Mucosa of descending colon (tissue), 3 donors: ENCODE measurements at regions not wholly inside any gene's neighbourhood (a gene's known extent, or its start where the extent isn't known, plus 50 kb on each side); places are given as distances from the start of the nearest gene placed in this dataset.

Experiments
- ATAC-seq: fragments of 200-7000 bp; cut with Tn5 transposase; one replicate; pipeline ENCODE4 v1.9.1; 2020; ENCODE audit warnings: mild to moderate bottlenecking, moderate library complexity
- DNase-seq, 3 donors: peaks; one replicate each; pipeline ENCODE4 v3.0.0-alpha.2; 2020
- H3K36me3 ChIP-seq: fragments of 200-600 bp; one replicate; pipeline ENCODE4 v1.8.0; 2021; ENCODE audit warnings: low read depth, mild to moderate bottlenecking
- H3K4me1 ChIP-seq: fragments of 200-600 bp; one replicate; pipeline ENCODE4 v1.8.0; 2021; ENCODE audit warnings: low read depth, mild to moderate bottlenecking
- H3K4me3 ChIP-seq: fragments of 200-600 bp; one replicate; pipeline ENCODE4 v1.8.0; 2021; ENCODE audit warnings: mild to moderate bottlenecking
- H3K9me3 ChIP-seq: fragments of 200-600 bp; one replicate; pipeline ENCODE4 v1.8.0; 2021; ENCODE audit warnings: mild to moderate bottlenecking
- CTCF ChIP-seq: fragments of 200-600 bp; IDR thresholded peaks from one replicate; pipeline ENCODE4 v1.8.0; 2022; ENCODE audit warnings: antibody characterized with exemption, mild to moderate bottlenecking
- intact Hi-C, 2 donors: fragments of 100-400 bp; cut with DNase I in 1 of 2; cut with micrococcal nuclease in 1 of 2; formaldehyde crosslinking; loops; one replicate each; pipeline versions ENCODE4 v1.11.0 to v1.11.1; 2022; cut with DNase I, micrococcal nuclease
- donor health status: DM: no; HTN: no; CAD: no; lungs with moderate emphysema.
- donor health status: DM: no; HTN: no; CAD: no.
- donor health status: DM: no; HTN: yes; CAD: no.

GRCh38 chr4:138887341-138887740, 128.2 kb upstream of the NOCT start:
- intact Hi-C loops, result no loop called here

GRCh38 chr4:138879757-138880156, 135.8 kb upstream of the NOCT start:
- Histone ChIP-seq H3K36me3 (no peaks in the 10 kb centered on the region), H3K4me1 (no peaks in the 10 kb centered on the region), H3K4me3 (no peak overlapping the region), H3K9me3 (no peaks in the 10 kb centered on the region)
- intact Hi-C loops, result no loop called here
- no peak for DNase-seq
- TF ChIP-seq CTCF, result no peak
- no peak for ATAC-seq

More at GRCh38 chr4:138887341-138887740, 128.2 kb upstream of the NOCT start:
- Histone ChIP-seq H3K4me1 (no peaks in the 10 kb centered on the region), H3K36me3 (no peaks in the 10 kb centered on the region), H3K9me3 (no peaks in the 10 kb centered on the region), H3K4me3 (no peak overlapping the region)
- TF ChIP-seq CTCF, result no peak
- ATAC-seq (no peak), DNase-seq (no peak)

GRCh38 chr4:138875891-138876608, 139.5 kb upstream of the NOCT start:
- H3K36me3 ChIP-seq, result no peaks in the 10 kb centered on the region
- TF ChIP-seq CTCF, result no peak
- H3K4me1 ChIP-seq, result no peaks in the 10 kb centered on the region
- H3K9me3 ChIP-seq, result no peaks in the 10 kb centered on the region
- intact Hi-C loops, result no loop called here
- no peak for DNase-seq
- ATAC-seq, result no peak
- H3K4me3 ChIP-seq, result no peak overlapping the region

GRCh38 chr4:138871555-138871875, 144.1 kb upstream of the NOCT start:
- no peaks in the 10 kb centered on the region for H3K36me3 ChIP-seq
- no peaks in the 10 kb centered on the region for H3K4me1 ChIP-seq
- intact Hi-C loops, result no loop called here
- no peaks in the 10 kb centered on the region for H3K9me3 ChIP-seq
- DNase-seq (no peak), ATAC-seq (no peak)
- no peak for TF ChIP-seq CTCF
- no peak overlapping the region for H3K4me3 ChIP-seq

- Histone ChIP-seq H3K4me3 (no peak overlapping the region), H3K9me3 (no peaks in the 10 kb centered on the region), H3K4me1 (no peaks in the 10 kb centered on the region), H3K36me3 (no peaks in the 10 kb centered on the region)
- ATAC-seq (peak; percentile 89), DNase-seq (peak in 2 of 3 donors; percentile 35 to 81)
- TF ChIP-seq CTCF, result peak; percentile 75
- intact Hi-C loops, result no loop called here
Observed at GRCh38 chr4:138870737-138871554, 144.6 kb upstream of the NOCT start.
